NCI-H2029 treated with DMSO at 0.1 percent for 48 hours (cell line): ENCODE measurements at regions not wholly inside any gene's neighbourhood (a gene's known extent, or its start where the extent isn't known, plus 50 kb on each side); places are given as distances from the start of the nearest gene placed in this dataset.

Source experiments
- DNase-seq: peaks from one replicate; lab custom pipeline; 2025; lab: John Stamatoyannopoulos, UW

DNA sequence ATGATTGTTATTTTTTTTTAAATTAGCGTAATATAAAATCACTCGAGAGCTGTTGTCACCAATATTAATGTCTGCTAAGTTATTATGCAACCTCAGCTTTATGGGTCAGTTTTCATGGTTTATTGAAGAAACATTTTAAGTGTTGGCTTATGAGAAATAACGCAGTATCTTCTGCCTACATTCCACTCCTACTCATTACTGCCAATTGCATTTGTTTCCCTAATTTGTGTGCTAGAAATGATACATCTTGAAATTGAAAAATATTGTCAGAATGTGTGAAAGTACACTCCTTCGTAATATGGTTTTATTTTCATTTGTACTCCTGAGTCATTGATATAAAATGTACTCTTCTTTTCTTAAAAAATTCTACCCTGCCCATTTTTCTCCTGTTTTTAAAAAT, 333.3 kb upstream of the HSF2 start:
- no peak for DNase-seq

DNA sequence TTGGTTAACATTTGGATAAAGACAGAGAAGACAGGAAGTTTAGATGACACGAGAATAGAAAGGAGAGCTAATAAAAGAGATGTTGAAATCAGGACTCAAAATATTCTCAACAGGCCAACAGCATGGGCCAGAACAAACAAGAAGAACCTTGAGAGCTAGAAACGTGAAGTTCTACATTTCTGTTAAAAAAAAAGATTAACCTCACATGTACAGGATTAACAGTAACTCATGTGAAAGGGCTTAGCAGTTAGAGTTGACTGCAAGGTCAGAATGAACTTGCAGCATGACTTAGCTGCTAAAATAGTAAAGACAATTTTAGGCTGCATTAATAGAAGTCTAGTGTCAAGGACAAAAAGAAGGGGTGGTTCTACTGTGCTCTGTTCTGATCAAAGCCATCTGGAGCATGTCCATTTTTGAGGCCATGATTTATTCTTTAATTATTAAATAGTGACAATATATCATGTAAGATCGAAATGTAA, 331.1 kb upstream of the HSF2 start:
- DNase-seq = no peak

DNA sequence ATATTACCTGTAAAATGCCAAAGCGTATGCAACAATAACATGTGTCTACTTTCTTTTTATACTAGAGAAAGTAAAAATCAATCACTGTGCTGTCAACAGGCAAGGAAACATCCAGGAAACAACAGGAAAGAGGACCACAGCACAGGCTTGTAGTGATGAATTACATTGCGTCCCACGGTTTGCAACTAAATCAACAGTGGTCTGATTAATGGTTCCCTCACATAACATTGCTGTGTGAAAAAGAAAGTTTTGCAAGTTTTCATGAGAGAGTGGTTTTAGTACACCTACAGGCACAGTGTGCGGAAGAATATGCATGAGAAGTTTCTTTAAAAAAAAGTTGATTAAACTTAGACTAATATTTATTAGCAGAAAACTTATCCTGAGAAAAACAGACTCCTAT, 329.5 kb upstream of the HSF2 start:
- no peak for DNase-seq

DNA sequence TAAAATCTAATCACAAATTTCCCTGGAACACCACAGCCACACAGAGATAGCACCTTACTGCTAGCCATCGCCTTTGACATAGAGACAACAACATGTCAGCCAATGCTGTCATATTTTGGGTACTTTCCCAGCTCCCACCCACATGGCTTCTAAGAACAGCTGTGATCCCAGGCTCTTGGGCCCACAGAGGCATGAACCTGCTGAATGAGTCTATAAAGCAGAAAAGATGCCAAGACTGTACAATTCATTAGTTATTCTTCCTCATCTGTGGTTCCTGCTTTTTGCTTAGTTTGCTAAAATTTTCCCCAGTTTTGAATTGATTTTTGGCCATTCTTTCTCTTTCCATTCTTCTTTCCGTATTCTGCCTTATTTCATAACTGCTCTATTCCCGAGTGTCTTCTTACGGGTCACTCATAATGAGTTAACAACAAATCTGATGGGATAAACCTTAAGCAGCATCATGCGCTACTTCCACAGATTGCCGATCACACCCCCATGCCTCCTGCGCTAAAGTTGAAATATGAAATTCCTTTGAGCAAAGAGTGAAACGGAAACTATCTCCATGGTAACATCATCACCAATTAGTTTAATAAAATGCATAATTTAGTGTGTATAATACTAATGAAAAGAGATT, 327.3 kb upstream of the HSF2 start:
- DNase-seq = no peak

DNA sequence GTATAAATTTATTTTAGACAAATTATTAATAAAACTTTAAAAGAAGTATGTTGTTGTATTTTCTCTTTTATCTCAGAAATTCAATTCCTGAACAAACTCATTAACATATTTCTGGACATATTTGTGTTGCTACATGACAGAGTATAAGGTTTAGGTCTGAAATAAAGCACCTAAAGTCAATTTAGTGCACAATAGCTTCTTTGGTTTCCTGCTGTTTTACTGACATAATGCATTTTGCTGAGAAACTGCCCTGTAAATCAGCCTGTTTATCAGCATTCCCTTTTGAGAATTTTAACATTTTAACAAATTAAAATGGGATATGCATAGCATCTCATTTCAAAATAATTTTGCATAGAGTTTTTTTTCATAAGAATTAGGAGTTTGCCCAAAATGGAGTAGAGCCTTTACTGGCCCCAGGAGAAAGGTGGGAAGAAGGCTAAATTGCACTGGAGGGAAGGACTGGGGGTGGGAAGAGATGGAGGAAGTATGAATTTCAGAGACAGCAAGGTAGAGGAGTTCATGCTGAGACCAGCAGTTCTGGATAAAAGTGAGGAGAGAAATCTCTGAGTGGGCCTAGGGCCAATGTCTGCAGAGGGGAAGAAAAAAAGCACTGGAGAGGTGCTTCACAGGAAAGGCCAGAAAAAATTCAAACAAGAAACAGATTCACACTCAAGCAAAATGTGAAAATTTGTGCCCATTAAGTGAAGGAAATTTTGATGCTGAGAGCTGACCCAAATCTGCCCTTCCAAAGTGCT, 324.2 kb upstream of the HSF2 start:
- no peak for DNase-seq

DNA sequence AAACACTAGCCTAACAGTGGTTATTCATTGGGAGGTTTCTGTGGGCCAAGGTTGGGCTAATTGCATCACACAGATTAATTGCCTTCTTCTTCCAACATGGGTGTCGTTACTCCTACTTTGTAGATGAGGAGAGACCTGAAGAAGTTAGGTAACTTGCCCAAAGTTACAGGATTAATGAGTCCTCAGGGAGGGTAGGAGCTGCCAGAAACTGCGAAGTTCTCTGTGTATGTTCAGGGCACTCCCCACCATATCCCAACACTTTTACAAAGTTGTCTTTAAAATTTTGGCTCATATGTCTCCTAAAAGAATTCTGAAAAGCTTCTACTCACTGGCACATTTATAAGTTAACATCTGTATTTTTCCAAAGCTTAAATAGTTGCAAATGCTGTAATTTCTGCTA, 323.5 kb upstream of the HSF2 start:
- DNase-seq = no peak

DNA sequence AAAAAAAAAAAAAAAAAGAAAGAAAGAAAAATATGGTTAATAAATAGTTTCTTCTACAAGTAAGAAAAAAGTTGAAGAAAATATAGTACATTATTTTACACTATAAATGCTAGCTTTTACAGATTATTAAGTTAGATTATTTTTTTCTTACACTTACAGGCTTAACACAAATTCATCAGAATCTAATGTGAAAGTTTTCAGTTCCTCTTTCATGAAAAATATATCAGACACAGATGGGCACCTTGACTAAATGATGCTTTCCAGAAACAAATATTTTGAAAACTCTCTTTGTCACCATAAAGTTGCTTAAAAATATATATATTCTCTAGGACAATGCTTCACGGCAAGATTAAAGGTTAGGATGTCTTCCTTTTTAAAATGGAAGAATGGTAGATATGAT, 321.8 kb upstream of the HSF2 start:
- no peak for DNase-seq

DNA sequence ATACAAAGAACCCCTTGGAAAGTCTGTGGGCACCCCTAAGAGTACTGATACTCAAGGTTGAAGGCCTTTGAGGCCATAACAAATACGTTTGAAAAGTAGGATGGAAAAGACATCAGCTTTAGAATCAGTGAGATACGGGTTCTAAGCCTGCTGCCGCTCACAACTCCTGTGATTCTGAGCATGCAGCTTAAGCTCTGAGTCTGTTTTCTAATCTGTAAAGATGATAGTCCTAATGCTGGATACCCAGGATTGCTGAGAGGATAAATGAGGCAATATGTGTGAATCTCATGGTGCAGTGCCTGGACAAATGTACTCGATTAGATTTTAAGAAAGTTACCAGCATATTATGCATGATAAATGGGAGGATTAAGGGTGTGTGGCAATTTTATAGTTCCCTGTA, 321.0 kb upstream of the HSF2 start:
- no peak for DNase-seq

DNA sequence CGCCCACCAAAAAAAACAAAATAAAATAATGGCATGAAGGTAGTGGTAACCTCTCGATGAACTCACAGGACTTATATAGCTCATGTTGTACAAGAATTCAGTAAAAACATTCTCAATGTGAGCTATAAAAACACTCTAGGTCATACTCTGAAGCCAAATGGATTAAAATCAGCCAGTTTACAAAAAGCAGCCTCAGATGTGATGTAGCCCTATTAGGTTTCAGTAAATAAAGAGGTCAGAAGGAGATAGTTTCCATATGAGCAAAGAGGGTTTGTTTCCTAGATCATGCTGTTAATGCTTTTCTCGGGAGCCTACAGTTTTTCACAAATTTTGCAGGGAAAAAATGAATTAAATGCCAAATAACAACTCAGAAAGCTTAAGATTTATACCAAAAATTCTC, 319.5 kb upstream of the HSF2 start:
- no peak for DNase-seq

DNA sequence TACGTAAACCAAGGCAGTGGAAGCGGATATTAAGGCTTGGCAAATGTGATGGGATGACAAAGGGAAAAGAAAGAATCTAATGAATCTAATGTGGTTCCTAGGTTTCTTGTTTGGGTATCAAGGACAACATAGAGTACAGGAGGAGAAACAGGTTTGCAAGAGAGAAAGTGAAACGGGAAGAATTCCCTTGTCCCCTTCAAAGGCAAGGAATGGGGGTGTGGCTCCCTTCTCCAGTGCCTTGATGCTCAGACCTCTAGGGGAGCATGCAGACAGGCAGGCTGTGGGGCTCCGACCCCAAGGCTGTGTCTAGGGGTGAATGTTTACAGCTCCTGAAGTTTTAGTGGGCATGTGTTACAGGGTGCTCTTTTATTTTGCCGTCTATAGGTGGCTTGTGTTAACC, 317.5 kb upstream of the HSF2 start:
- DNase-seq = no peak

DNA sequence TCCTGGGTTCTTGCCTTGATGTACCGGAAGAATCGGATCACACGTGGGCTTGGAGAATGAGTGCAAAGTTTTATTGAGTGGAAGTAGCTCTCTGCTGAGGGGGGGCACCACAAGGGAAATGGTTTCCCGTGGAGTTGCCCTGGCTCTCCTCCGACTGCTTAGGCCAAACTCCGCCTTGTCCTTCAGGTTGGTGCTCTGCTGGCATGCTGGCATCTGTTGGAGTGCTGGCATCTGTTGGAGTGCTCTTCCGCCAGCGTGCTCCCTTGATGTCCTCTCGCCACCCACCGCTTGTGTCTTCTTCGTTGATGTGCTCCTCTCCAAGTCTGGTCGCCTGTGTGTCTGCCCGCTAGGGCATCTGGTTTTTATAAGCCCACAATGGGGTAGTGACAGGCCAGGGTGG, 317.1 kb upstream of the HSF2 start:
- DNase-seq = no peak

DNA sequence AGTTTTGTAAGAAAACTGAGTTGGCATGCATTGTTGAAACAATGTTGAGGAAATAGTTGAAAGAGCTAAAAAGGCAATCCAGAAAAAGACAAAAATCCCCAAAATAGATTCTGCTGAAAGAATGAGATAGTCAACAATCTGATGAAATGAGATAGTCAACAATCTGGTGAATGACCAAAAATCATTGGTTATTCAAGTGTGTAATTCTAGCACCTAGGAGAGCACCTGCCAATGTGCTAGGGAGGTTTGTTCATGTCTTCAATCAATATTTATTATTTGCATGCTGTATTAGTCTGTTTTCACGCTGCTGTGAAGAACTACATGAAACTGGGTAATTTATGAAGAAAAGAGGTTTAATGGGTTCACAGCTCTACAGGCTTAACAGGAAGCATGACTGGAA, 307.1 kb upstream of the HSF2 start:
- no peak for DNase-seq

DNA sequence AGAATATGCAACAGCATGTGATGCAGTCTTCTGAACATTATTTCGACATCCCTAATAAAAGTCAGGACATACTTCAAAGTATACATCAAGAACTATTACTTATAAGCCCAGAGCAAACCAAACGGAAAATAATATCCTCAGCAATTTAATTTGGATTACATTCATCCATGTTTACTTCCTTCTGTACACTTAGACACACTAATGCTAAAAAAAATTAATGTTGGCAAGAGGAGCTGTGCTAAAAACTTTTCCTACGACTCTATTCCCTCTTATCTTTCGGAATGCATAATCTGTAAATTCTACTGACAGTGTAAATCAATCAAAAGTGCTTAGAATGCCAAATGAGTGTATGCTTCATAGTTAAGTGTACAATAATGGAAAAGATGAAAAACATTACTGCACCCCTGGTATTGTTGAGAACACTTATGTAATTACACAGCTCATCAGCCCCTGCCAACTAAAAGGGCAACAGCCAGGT, 301.2 kb upstream of the HSF2 start:
- no peak for DNase-seq

DNA sequence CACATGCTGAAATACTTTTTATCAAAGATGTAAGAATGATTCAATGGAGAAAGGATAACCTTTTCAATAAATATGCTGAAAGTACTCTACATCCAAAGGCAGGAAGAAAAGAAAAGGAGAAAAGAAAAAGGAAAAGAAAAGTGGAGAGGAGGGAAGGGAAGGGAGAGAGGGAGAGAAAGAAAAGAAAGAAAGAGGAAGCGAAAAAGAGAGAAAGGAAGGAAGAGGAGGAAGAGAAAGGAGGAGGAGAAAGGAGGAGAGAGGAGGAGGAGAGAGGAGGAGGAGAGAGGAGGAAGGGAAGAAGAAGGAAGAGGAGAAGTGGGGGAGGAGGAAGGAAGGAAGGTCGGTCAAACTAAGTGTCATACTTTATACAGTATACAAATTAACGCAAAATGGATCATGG, 297.4 kb upstream of the HSF2 start:
- no peak for DNase-seq

DNA sequence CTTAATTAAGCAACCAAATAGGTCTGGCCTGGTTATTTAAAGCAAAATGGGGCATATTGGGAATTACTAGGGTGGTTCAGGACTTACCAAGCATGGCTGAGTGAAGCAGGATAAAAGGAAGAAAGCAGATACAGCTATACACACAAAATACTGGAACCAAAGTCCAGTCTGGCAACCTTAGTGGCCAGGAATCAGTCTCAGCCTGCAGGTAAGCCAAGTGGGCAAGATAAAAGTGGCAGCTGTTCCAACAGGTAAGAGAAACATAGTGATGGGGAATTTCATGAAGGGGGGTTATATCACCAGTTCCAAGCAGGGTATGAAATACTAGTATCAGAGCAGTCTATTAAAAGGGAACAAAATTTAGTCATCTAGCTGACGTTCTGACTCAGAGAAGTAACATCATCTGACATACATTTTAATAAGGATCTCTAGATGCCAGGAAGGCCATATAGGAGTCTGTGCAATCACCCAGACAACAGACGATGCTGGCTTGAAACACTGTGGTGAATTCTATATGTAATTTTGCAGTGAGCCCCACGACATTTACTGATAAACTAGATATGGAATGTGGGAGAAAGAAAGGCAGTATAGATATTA, 292.1 kb upstream of the HSF2 start:
- DNase-seq = no peak

DNA sequence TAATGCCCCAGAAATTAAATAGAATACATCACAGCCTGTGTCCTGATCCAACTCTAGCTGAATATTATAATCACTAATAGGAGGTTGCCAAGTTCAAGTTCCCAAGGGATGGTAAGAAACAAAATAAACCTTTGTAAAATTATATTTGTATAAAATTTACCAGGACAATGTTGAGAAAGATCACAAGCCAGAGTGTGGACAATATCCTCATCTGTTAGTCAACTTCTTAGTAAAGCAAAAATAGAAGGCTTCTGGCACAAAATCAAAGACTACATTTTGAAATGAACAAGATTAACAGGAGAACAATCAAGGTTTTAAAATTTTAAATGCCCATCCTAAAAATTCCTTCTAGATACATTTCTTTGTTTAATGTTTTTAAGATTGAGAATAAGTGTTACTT, 290.4 kb upstream of the HSF2 start:
- no peak for DNase-seq

DNA sequence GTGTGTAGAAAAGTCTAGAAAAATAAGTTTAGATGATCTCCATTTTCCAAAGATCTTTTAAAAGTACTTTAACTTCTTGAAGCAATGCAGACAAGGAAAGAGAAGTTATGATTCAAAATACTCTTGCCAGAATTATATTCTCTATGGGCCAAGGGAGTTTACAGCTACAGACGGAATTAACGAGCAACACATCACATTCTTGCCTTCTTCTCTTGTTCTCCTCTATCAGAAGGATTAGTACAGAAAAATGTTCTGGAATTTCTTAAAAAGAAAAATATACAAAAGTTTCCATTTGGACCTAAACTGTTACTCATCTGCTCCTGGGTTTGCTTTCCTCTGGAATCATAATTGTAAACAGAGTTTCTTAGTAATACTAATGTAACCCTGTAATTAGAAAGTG, 284.7 kb upstream of the HSF2 start:
- DNase-seq = no peak

DNA sequence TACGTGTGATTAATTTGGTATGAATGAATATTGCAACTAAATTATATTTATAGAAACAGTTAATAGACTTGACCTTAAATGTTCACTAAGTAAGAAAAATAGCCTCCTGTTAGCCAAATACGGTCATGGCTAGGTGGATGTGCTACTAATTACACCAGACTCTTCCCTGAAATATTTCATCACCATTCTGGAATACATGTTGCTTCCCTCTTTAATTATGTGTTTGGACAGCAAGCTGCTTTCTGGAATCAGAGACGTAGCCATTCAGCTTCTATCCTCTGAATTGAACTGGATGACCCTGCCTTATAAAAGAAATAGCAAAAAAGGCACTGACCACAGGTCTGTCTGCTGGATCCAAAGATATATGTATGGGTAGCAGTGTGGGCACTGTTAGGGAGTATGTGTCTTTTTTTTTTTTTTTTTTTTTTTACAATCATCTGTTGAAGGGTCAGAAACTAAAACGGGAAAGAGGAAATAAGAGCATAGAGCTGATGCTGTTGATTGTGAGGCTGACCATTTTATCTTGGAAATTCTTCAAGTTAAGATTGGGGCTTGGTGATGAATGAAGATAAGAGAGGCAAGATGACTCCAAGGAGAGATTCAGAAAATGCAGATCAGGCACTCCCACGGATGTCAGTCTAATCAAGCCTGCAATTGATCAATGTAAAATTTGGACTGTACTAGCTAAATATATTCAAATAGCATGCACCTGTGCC, 283.2 kb upstream of the HSF2 start:
- DNase-seq = no peak

DNA sequence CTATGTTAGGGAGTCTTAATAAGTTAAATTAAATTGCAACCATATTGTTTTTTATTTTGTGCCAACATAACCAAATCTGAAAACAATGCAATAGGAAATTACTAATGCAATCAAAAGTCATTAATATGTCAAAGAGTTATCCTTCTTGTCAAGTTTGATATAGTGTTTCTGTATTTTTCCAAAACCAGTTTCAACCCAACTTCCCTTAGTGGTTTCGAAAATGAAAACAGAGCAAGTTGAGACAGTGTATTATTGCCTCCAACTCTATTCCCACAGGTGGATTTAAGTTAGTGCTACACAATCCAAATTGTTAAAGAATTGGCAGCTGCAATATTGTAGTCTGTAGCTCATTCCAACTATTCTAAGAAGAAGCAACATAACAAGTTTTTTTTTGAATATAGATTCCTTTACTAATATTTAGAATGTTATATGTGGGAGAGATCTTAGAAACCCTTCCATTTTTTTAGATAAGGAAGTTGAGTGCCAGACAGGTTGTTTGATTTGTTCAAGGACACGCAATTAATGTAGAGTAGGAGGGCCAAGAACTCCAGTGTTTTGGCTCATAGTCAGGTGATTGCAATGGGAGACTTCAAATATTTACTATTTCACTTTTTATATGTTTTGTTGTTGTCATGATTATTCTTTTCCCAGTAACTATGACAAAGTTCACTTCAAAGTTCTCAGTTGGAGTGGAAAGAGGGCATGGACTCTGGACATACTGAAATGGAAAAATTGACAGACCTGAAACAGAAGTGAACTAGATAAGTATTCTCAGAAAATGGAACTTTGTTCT, 282.4 kb upstream of the HSF2 start:
- DNase-seq = no peak

DNA sequence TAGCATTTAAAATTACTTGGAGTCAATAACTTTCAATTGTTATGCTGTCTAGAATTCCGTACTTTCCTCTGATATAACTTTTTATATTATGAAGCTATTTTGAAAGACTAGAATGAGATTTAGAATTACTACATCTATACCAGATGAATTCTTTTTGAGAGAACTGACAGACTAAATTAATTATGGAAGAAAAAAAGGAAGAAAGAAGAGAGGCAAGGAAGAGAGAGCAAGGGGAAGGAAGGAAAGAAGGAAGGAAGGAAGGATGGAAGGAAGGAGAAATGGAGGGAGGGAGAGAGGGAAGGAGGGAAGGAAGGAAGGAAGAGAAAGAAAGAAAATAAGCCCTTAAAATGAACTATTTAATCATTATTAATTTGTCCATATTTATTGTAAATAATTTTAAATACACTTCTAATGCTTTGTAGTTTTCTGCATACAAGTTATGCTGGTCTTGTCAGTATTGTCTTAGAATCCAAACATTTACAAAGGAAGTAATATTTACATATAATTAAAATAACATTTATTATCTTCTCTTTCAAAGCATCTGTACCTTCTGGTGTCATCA, 280.4 kb upstream of the HSF2 start:
- no peak for DNase-seq

DNA sequence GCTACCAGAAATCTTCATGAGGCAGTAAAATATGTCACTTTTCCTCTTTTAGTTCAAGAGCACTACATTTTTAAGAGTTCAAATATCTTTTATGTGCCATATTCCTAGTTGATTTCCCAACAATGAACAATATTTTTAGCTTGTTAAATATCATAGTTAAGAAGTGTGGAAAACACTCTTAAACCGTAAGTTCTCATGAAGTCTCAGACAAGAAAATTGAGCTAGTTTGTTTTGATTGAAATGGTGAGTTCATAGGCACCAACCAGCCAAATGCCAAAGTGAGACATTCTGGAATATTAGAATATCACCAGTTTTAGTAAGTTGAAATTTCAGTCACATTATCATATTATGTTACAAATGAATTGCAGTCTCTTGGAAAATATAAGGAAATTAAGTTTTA, 277.2 kb upstream of the HSF2 start:
- no peak for DNase-seq

DNA sequence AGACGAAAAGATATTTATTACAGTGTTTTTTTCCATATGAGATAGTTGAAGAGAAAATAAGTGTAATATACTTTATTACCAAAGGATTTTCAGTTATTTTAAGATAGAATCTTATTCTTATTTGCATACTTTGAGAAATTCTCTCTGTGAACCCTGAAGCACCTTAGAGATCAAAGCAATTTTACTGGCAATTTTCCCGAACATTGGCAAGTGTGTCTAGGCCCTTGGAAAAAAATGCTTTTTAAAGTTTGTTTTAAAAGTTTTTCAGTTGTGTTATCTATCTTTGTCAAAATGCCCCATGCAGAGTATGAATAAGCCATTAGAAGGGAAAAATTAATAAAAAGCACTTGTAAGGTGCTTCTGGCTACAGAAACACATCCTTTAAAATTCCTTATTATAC, 276.8 kb upstream of the HSF2 start:
- DNase-seq = no peak
